IPS-15b (cell line): ENCODE measurements at regions not wholly inside any gene's neighbourhood (a gene's known extent, or its start where the extent isn't known, plus 50 kb on each side); places are given as distances from the start of the nearest gene placed in this dataset.

Source experiments
- H3K27me3 ChIP-seq: one replicate; pipeline ENCODE4 v1.6.1; 2013; ENCODE audit warnings: low read length; ENCODE audit not compliant: control insufficient read depth, insufficient read depth
- H3K36me3 ChIP-seq: one replicate; pipeline ENCODE4 v1.6.1; 2013; ENCODE audit warnings: low read length; ENCODE audit not compliant: control insufficient read depth, insufficient read depth
- H3K4me1 ChIP-seq: one replicate; pipeline ENCODE4 v1.6.1; 2013; ENCODE audit warnings: mild to moderate bottlenecking, low read length; ENCODE audit not compliant: control insufficient read depth, insufficient read depth
- H3K4me3 ChIP-seq: one replicate; pipeline ENCODE4 v1.5.1; 2013; ENCODE audit warnings: low read depth, low read length
- H3K9ac ChIP-seq: one replicate; pipeline ENCODE4 v1.6.1; 2013; ENCODE audit warnings: low read depth, mild to moderate bottlenecking, low read length
- H3K9me3 ChIP-seq: one replicate; pipeline ENCODE4 v1.6.1; 2013; ENCODE audit warnings: mild to moderate bottlenecking, low read length; ENCODE audit not compliant: control insufficient read depth, insufficient read depth

DNA sequence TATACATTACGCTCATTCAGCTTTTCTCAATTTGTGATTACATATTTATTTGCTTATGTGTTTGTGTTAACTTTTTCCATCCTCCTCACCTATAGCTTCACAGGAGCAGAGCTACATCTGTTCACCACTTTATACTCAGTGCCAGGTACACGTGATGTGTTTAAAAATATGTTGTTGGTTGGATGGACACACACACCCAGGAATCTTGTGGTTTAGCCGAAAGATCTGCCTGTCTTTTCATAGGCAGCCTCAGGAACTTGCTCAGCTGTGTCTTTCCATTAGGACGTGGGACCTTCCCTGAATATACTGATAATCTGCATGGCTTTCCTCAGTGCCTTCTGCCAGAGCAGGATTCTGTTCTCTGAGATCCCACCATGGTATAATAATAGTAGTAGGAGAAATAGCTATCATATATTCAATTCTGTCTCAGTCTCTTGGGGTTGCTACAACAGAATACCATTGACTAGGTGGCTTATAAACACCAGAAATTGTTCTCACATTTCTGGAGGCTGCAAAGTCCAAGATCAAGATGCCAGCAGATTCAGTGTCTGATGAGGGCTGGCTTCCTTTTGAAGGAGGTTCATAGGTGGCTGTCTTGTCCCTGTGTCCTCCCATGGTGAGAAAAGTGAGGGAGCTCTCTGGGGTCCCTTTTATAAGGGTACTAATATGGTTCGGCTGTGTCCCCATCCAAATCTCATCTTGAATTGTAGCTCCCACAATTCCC is 50.0 kb upstream of the SOD3 start:
- H3K4me3 ChIP-seq, result no peak overlapping the region
- no peaks in the 10 kb centered on the region for H3K27me3 ChIP-seq
- no peaks in the 10 kb centered on the region for H3K36me3 ChIP-seq
- peaks cover 3% of the 10 kb centered on the region for H3K4me1 ChIP-seq
- no peaks in the 10 kb centered on the region for H3K9me3 ChIP-seq
- no peak overlapping the region for H3K9ac ChIP-seq
